ENCODE measurements at regions not wholly inside any gene's neighbourhood (a gene's known extent, or its start where the extent isn't known, plus 50 kb on each side); places are given as distances from the start of the nearest gene placed in this dataset.
"Not testable (repeated sequence)": the region's sequence is repeated elsewhere in the genome, so short reads cannot be mapped to it uniquely, and the experiment has no call there.

DNA sequence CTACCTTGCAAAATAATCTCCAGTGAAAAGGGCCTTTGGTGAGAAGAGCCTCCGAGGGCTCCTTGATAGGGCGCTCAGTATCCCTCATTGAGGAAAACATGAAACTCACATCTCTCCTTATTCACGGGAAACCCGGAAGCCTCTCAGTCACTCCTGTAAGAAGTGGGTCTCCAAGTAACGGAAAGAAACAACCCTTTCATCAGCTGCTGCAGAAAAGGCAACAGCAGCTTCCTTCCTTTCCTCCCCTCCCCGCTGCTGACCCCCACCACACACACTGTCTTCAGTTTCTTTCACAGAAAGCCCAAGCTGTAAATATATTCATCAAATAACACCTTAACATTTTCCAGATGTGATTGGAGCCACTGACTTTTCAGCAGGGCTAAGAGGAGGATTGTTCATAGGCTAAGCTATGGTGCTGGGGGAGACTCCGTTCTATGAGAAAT is 81.4 kb downstream of the C9orf152 start:
- Mint-ChIP-seq H3K27me3 (no peaks in the 10 kb centered on the region), H3K4me1 (ENCODE audit: low read depth in 2 of 2) (peaks cover 0 to 2% of the 10 kb centered on the region in 2 donors), H3K36me3 (ENCODE audit: insufficient read depth) (peaks cover 3% of the 10 kb centered on the region), H3K4me3 (no peak overlapping the region), H3K27ac (no peak overlapping the region), H3K9me3 (no peaks in the 10 kb centered on the region)
- ATAC-seq (replicated peaks) (no peak), DNase-seq (no peak)

DNA sequence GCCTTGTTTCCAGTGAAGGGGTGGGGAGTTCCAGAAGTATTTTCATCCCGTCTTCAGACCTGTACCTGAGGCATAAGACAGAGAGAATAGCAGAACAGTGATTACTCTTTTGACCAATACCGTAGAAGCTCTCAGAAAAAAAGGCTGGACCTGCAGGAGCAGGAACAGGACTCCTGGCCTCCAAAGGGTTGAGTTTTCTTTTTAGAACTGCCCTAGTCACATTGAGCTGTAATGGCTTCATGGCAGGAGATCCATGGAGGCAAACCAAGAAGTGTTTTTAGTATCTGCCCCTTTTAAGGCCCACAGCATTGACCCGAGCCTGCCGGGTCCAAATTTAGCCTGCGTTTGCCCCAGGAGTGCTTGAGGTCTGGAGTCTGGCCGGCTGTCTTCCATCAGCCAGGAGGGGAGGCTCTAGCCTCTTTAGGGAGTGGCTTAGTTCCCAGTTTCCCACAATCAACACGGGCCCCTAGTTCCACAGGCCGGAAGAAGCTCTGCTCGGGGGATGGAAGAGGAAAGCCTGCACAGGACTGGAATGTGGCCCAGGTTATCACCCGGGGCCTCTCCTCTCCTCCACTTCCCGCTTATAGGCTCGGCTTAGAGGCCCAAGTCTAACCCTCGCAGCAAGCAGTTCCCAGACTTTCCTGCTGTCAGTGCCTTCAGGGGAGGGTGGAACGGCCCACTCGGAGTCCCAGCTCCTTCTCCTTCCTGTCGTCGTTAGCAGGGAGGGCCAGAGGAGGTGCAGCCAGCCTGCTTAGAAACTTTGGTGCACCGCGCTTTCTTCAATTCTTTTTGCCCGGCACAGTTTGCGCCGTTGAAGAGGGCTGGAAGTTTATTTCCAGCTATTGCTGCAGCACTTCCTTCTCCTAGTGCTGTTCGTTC is 80.7 kb downstream of the C9orf152 start:
- Mint-ChIP-seq H3K27me3 (no peaks in the 10 kb centered on the region), H3K36me3 (ENCODE audit: insufficient read depth) (peaks cover 3% of the 10 kb centered on the region), H3K9me3 (no peaks in the 10 kb centered on the region), H3K27ac (no peak overlapping the region), H3K4me3 (no peak overlapping the region), H3K4me1 (ENCODE audit: low read depth in 2 of 2) (peaks cover 0 to 2% of the 10 kb centered on the region in 2 donors)
- DNase-seq (no peak), ATAC-seq (replicated peaks) (no peak)

DNA sequence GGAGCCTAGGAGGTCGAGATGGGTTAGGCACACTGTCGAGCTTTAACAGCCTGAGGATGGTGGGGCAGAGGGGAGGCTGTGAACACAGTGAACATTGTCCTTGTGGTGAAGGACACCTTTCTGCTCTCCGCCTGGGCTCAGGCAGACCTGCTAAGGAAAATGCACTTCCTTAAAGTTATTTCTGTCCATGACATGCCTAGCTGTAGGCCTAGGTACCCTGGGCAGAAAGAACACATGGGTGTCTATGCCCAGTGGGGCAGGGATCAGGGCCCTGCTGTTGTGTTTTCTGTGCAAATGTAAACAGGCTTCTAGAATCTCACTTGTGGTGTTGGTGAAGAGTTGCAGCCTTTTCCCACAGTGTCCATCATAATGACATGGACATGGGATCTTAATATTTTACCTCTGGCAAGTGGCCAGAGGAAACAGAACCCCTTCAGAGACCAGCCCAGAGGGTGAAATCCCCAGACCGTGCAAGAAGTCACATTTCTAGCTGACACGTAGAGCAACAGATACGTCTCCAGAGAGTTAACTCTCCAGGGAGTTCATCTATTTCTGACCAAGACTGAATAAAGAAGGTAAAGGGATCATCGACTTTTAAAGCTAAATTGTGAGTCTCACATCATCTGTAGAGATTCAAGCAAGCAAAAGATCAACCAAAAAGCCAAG is 79.2 kb downstream of the C9orf152 start:
- H3K4me3 Mint-ChIP-seq, result no peak overlapping the region
- no peaks in the 10 kb centered on the region for H3K27me3 Mint-ChIP-seq
- H3K9me3 Mint-ChIP-seq, result no peaks in the 10 kb centered on the region
- peaks cover 0 to 2% of the 10 kb centered on the region in 2 donors for H3K4me1 Mint-ChIP-seq (ENCODE audit: low read depth in 2 of 2)
- peaks cover 3% of the 10 kb centered on the region for H3K36me3 Mint-ChIP-seq (ENCODE audit: insufficient read depth)
- no peak for DNase-seq
- no peak overlapping the region for H3K27ac Mint-ChIP-seq
- ATAC-seq (replicated peaks), result no peak

DNA sequence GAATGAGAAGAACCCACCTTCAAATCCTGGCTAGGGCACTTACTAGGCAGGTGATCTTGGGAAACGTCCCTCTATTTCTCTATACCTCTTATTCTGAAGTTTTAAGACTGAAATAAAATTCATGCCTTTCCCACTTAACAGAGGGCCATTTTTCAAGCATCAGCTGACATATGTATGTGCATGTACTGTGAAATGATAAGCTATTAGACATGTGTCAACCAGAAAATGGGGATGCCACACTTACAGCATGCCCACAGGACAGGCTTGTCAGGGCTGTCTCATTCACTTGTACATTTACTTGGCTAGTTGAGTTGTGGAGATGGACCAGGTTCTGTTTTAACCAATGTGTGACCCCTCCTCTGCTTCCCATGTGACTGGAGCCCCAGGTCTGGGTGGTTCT is 78.5 kb downstream of the C9orf152 start:
- DNase-seq (no peak), ATAC-seq (replicated peaks) (no peak)
- Mint-ChIP-seq H3K27ac (peak overlapping the region in 1 of 2 donors; percentile 23), H3K36me3 (ENCODE audit: insufficient read depth) (peaks cover 3% of the 10 kb centered on the region), H3K9me3 (no peaks in the 10 kb centered on the region), H3K27me3 (no peaks in the 10 kb centered on the region), H3K4me1 (ENCODE audit: low read depth in 2 of 2) (peaks cover 0 to 2% of the 10 kb centered on the region in 2 donors), H3K4me3 (no peak overlapping the region)

DNA sequence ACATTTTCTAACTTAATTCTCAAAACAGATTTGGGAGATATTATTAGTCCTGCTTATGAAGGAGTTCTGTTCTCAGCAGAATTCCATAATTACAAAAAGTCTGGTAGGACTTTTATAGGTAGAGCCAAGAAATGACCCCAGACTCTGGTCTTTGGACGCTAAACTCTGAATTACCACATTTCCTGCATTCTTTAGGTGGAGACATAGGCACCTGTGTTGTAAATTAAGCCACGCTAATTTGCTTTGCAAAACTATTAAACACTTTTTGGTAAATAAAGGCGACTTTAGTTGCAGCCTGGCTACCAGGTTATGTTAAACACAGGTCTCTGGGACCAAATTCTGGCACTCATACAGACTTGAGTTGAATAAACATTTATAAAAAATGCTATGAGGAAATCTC is 77.7 kb downstream of the C9orf152 start:
- DNase-seq (no peak), ATAC-seq (replicated peaks) (no peak)
- no peaks in the 10 kb centered on the region for H3K27me3 Mint-ChIP-seq
- no peak overlapping the region for H3K4me3 Mint-ChIP-seq
- peaks cover 0 to 2% of the 10 kb centered on the region in 2 donors for H3K4me1 Mint-ChIP-seq (ENCODE audit: low read depth in 2 of 2)
- no peaks in the 10 kb centered on the region for H3K9me3 Mint-ChIP-seq
- peaks cover 6% of the 10 kb centered on the region for H3K36me3 Mint-ChIP-seq (ENCODE audit: insufficient read depth)
- H3K27ac Mint-ChIP-seq, result peak overlapping the region in 1 of 2 donors; percentile 23

DNA sequence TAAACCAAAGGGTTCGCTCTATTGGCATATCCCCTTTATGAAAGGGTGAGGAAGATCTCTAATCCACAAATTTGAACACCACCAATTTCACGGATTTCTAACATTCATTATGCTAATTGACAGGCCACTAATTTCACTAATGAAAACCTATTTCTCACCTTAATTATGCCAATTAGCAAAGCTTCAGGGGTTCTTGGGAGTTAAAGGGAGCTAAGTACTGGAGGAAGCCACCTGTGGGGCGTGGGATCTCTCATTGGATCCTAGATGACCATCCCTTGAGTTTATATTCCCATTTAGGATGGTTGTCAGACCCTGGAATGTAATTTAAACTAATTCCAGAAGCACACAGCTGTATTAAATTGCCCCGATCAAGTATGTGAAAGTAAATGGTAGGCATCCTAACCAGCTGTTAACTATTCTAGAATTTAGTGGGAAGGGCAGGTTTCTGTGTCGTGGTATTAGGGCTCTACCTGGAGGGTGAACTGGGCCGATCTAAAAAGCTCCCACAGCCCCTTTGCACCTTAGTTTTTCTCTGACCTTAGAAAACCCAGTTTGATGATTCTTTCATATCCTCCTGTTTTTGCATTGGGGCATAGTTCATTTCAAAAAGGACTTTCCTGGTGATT is 77.1 kb downstream of the C9orf152 start:
- H3K36me3 Mint-ChIP-seq (ENCODE audit: insufficient read depth), result peaks cover 7% of the 10 kb centered on the region
- no peak overlapping the region for H3K4me3 Mint-ChIP-seq
- H3K4me1 Mint-ChIP-seq (ENCODE audit: low read depth in 2 of 2), result peaks cover 0 to 2% of the 10 kb centered on the region in 2 donors
- no peaks in the 10 kb centered on the region for H3K27me3 Mint-ChIP-seq
- H3K9me3 Mint-ChIP-seq, result no peaks in the 10 kb centered on the region
- DNase-seq, result no peak
- H3K27ac Mint-ChIP-seq, result no peak overlapping the region
- ATAC-seq (replicated peaks), result no peak

DNA sequence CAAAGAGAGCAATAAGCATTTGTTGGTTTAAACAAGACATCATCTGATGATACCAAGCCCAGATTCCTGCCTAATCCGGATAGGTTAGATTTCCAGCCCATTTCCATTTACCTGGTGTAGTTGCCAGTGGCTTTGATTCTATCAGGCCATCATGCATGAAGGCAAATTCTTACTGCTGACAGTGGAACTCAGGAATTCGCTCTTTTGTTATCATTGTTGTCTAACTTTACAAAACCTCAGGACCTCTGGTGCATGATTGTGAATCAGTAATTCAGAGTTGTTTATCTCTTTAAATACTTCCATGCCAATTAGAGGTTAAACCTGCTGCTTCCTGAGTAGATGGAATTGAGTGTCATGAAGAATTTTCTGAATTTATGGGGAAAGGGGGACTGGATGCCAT is 76.5 kb downstream of the C9orf152 start:
- DNase-seq, result no peak
- Mint-ChIP-seq H3K27ac (no peak overlapping the region), H3K4me3 (no peak overlapping the region), H3K36me3 (ENCODE audit: insufficient read depth) (peaks cover 7% of the 10 kb centered on the region), H3K9me3 (no peaks in the 10 kb centered on the region), H3K4me1 (ENCODE audit: low read depth in 2 of 2) (peaks cover 0 to 4% of the 10 kb centered on the region in 2 donors), H3K27me3 (no peaks in the 10 kb centered on the region)
- no peak for ATAC-seq (replicated peaks)

DNA sequence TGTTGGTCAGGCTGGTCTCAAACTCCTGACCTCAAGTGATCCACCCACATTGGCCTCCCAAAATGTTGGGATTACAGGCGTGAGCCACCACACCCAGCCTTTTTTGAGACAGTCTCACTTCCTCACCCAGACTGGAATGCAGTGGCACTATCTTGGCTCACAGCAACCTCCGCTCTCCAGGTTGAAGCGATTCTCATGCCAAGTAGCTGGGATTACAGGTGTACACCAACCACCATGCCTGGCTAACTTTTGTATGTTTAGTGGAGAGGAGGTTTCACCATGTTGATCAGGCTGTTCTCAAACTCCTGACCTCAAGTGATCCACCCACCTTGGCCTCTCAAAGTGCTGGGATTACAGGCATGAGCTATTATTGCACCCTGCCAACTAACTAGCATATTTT is 75.4 kb downstream of the C9orf152 start:
- not testable (repeated sequence) for ATAC-seq (replicated peaks); H3K4me3 Mint-ChIP-seq; H3K4me1 Mint-ChIP-seq (ENCODE audit: low read depth in 2 of 2); H3K9me3 Mint-ChIP-seq; H3K27me3 Mint-ChIP-seq; H3K27ac Mint-ChIP-seq; H3K36me3 Mint-ChIP-seq (ENCODE audit: insufficient read depth); DNase-seq

DNA sequence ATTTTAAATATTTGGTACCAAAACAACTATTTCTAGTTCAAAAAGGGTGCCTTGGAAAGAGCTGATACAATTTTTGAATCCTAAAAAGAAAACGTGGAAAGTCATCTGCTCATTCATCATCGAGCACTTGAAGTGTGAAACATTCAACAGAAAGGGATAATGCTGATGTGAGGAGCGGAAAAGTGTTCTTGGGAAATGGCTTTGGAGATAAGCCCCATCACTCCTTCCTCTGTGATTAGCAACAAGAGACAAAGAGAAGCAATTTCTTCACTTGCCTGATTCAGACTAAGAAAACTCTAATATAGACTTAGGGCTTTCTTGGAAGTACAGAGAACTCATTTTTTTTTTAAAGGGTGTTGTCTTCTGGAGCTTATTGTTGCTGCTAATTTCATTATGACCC is 74.9 kb downstream of the C9orf152 start:
- Mint-ChIP-seq H3K36me3 (ENCODE audit: insufficient read depth) (peaks cover 7% of the 10 kb centered on the region), H3K27me3 (no peaks in the 10 kb centered on the region), H3K27ac (no peak overlapping the region), H3K4me1 (ENCODE audit: low read depth in 2 of 2) (peaks cover 0 to 4% of the 10 kb centered on the region in 2 donors), H3K4me3 (no peak overlapping the region), H3K9me3 (no peaks in the 10 kb centered on the region)
- DNase-seq (no peak), ATAC-seq (replicated peaks) (no peak)

DNA sequence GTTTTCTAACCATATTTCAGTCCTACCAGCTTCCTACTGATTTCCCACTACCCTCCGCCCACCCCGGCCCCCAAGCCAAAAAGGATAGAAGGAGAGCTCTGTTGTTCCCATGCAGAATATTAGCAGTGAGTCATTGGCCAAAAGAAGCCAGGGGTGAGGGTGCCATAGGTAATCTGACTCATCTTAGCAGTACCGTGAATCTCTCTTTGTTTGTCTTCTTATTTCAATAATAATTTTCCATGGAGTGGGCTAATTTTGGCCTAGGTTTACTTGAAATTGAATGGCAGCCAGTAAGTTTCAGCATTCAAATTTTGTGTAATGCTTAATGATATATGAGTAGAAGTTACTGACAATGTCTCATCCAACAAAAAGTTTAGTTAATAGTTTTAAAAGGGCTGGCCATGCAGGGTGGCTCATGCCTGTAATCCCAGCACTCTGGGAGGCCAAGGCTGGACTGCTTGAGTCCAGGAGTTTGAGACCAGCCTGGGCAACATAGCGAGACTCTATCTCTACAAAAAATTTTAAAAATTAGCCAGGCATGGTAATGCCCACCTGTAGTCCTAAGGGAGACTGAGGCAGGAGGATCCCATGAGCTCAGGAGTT is 74.2 kb downstream of the C9orf152 start:
- Mint-ChIP-seq H3K36me3 (ENCODE audit: insufficient read depth) (peaks cover 3% of the 10 kb centered on the region), H3K27ac (no peak overlapping the region), H3K27me3 (no peaks in the 10 kb centered on the region), H3K4me1 (ENCODE audit: low read depth in 2 of 2) (peaks cover 0 to 4% of the 10 kb centered on the region in 2 donors), H3K4me3 (no peak overlapping the region), H3K9me3 (no peaks in the 10 kb centered on the region)
- DNase-seq (no peak), ATAC-seq (replicated peaks) (no peak)

DNA sequence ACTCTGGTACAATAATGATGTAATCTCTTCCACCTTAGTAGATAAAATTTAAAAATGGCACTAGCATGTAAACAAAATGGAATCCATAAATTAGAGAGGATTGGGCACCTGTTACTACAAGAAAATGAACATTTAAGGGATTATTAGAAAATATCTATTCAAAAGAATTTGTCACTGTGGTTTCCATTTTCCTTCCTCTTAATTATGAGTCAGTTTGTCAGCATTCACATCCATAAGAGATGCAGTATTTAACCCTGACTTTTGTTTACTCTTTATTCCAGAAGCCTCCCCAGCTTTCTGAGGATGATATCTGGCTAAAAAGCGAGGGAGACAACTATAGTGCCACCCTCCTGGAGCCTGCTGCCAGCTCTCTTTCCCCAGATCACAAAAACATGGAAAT is 72.1 kb downstream of the C9orf152 start:
- no peak overlapping the region for H3K27ac Mint-ChIP-seq
- ATAC-seq (replicated peaks), result no peak
- H3K4me1 Mint-ChIP-seq (ENCODE audit: low read depth in 2 of 2), result peaks cover 0 to 4% of the 10 kb centered on the region in 2 donors

DNA sequence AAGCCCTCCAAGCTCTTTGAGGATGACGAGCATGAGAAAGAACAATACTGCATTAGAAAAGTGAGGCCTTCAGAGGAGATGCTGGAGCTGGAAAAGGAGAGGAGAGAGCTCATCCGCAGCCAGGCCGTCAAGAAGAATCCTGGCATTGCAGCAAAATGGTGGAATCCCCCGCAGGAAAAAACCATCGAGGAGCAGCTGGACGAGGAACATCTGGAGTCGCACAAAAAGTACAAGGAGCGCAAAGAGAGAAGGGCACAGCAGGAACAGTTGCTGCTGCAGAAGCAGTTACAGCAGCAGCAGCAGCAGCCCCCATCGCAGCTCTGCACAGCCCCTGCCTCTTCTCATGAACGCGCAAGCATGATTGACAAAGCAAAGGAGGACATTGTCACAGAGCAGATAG is 71.2 kb downstream of the C9orf152 start:
- Mint-ChIP-seq H3K36me3 (ENCODE audit: insufficient read depth) (peaks cover 3% of the 10 kb centered on the region), H3K4me1 (ENCODE audit: low read depth in 2 of 2) (peaks cover 0 to 4% of the 10 kb centered on the region in 2 donors), H3K4me3 (no peak overlapping the region), H3K27me3 (no peaks in the 10 kb centered on the region), H3K27ac (no peak overlapping the region), H3K9me3 (no peaks in the 10 kb centered on the region)
- DNase-seq, result no peak
- ATAC-seq (replicated peaks), result no peak

More for the DNA sequence above, 72.1 kb downstream of the C9orf152 start:
- Mint-ChIP-seq H3K36me3 (ENCODE audit: insufficient read depth) (peaks cover 3% of the 10 kb centered on the region), H3K4me3 (no peak overlapping the region), H3K9me3 (no peaks in the 10 kb centered on the region), H3K27me3 (no peaks in the 10 kb centered on the region)
- DNase-seq, result no peak

DNA sequence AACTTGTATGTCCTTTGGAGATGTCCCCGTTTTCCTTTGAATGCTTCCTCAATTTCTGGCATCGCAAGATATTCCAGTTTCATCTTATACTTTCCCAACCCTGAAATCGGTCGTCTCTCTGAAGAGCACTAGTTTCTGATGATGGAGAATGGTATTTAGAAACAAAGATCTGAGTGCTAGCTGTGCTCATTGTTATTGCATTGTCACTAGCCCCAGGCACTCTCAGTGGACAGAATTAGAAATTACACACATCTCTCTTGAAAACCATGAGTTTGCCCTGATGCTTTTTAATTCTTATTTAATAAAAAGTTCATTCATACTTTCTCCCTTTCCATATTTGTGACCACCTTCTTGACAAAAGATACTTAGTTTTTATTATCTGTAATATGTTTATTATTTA is 67.7 kb downstream of the C9orf152 start:
- H3K27me3 Mint-ChIP-seq, result no peaks in the 10 kb centered on the region
- peaks cover 20 to 24% of the 10 kb centered on the region in 2 donors for H3K4me1 Mint-ChIP-seq (ENCODE audit: low read depth in 2 of 2)
- no peak overlapping the region for H3K27ac Mint-ChIP-seq
- peaks cover under 1% of the 10 kb centered on the region for H3K36me3 Mint-ChIP-seq (ENCODE audit: insufficient read depth)
- no peaks in the 10 kb centered on the region for H3K9me3 Mint-ChIP-seq
- DNase-seq (no peak), ATAC-seq (replicated peaks) (no peak)
- no peak overlapping the region for H3K4me3 Mint-ChIP-seq
